PC-3 (cell line): ENCODE measurements at regions not wholly inside any gene's neighbourhood (a gene's known extent, or its start where the extent isn't known, plus 50 kb on each side); places are given as distances from the start of the nearest gene placed in this dataset.

Experiments
- ATAC-seq: fragments of 200-7000 bp; cut with Tn5 transposase; 2 replicates; pipeline ENCODE4 v1.9.1; 2020; ENCODE audit warnings: mild to moderate bottlenecking, moderate library complexity
- BruUV-seq: library from RNA; stranded (reverse); fragments of 400-500 nt; replicated peaks from 2 replicates; lab custom pipeline; 2021; lab: Mats Ljungman, UMichigan
- CTCF ChIA-PET: fragments of 300-600 bp; sonication (Branson Sonifier 250); formaldehyde crosslinking; loops from one replicate; lab custom pipeline; 2022; ENCODE audit warnings: antibody characterized with exemption; lab: Charles Lee
- POLR2A ChIA-PET: fragments of 300-600 bp; sonication (Branson Sonifier 250); formaldehyde crosslinking; loops from one replicate; lab custom pipeline; 2022; ENCODE audit warnings: antibody characterized with exemption; ENCODE audit not compliant: unreplicated experiment; lab: Charles Lee
- DNase-seq: peaks from one replicate; pipeline ENCODE4 v3.0.0-alpha.2; 2015
- H2AFZ ChIP-seq: fragments of 300-600 bp; sonication (generic); 2 replicates; pipeline ENCODE4 v1.6.0; 2016; ENCODE audit warnings: antibody characterized with exemption, low read length
- H3F3A ChIP-seq: fragments of 300-600 bp; sonication (generic); one replicate; pipeline ENCODE4 v1.6.0; 2017; ENCODE audit warnings: antibody characterized with exemption, low read length, control low read depth, mild to moderate bottlenecking; ENCODE audit not compliant: unreplicated experiment
- H3K27ac ChIP-seq: fragments of 300-600 bp; sonication (generic); 2 replicates; pipeline ENCODE4 v1.5.1; 2016; ENCODE audit warnings: mild to moderate bottlenecking, low read length
- H3K27me3 ChIP-seq: fragments of 300-600 bp; sonication (generic); 2 replicates; pipeline ENCODE4 v1.6.1; 2016; ENCODE audit warnings: low read length, mixed read lengths
- H3K36me3 ChIP-seq: fragments of 300-600 bp; sonication (generic); 2 replicates; pipeline ENCODE4 v1.6.1; 2016; ENCODE audit warnings: low read depth, mixed run types, low read length, mixed read lengths
- H3K4me1 ChIP-seq: fragments of 300-600 bp; sonication (generic); 2 replicates; pipeline ENCODE4 v1.5.1; 2016; ENCODE audit warnings: low read length; ENCODE audit not compliant: insufficient read depth
- H3K4me2 ChIP-seq: fragments of 300-600 bp; sonication (generic); 2 replicates; pipeline ENCODE4 v1.6.0; 2016; ENCODE audit warnings: low read length
- H3K4me3 ChIP-seq: fragments of 300-600 bp; sonication (generic); 2 replicates; pipeline ENCODE4 v1.5.1; 2016; ENCODE audit warnings: mild to moderate bottlenecking, low read length, mixed read lengths
- H3K79me2 ChIP-seq: fragments of 300-600 bp; sonication (generic); 2 replicates; pipeline ENCODE4 v1.6.1; 2017; ENCODE audit warnings: low read length, mixed read lengths
- H3K9ac ChIP-seq: fragments of 300-600 bp; sonication (generic); 2 replicates; pipeline ENCODE4 v1.6.0; 2016; ENCODE audit warnings: mild to moderate bottlenecking, low read length
- H3K9me2 ChIP-seq: fragments of 300-600 bp; sonication (generic); replicated peaks from 2 replicates; pipeline ENCODE4 v1.6.1; 2016; ENCODE audit warnings: mixed run types, low read length, mixed read lengths
- H3K9me3 ChIP-seq: fragments of 300-600 bp; sonication (generic); 2 replicates; pipeline ENCODE4 v1.6.1; 2016; ENCODE audit warnings: low read length, mixed read lengths
- H4K20me1 ChIP-seq: fragments of 300-600 bp; sonication (generic); 2 replicates; pipeline ENCODE4 v1.6.1; 2016; ENCODE audit warnings: low read length, mixed read lengths
- EZH2 ChIP-seq: fragments of 300-600 bp; sonication (generic); IDR thresholded peaks from one replicate; pipeline ENCODE4 v1.6.1; 2017; ENCODE audit warnings: antibody characterized with exemption, mild to moderate bottlenecking, low read length; ENCODE audit not compliant: unreplicated experiment
- EZH2phosphoT487 ChIP-seq: fragments of 300-600 bp; sonication (generic); IDR thresholded peaks from 2 replicates; pipeline ENCODE4 v1.6.1; 2018; ENCODE audit warnings: mild to moderate bottlenecking, antibody characterized with exemption, low read length, borderline replicate concordance
- intact Hi-C: fragments of 100-400 bp; cut with micrococcal nuclease; formaldehyde crosslinking; loops from 2 replicates; pipeline ENCODE4 v1.9.0; 2023
- TF ChIP-seq, protein P1 (sequence below): fragments of 300-600 bp; sonication (generic); conservative IDR thresholded peaks from 2 replicates; pipeline ENCODE4 v1.5.1; 2017; ENCODE audit warnings: antibody characterized with exemption, low read depth, mild to moderate bottlenecking, low read length

DNA sequence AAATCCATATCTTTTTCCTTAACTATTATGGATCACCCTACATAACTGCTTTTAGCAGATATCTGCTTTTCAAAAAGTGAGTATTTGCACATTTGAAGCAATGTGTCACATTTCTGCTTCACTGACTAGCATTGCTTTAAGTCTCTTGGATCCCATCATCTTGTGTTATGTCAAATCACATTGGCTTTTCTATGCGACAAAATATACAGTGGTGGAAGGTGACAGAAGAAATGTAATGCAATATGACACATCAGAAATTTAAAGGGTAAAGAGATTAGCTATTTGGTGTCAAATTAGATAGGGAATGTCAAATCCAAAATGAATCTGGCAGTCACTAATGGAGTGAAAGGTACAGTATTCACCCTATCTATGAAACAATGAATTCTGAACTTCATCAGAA, 1282.1 kb upstream of the PCDH20 start:
- BruUV-seq, result no TSS peak
- TF ChIP-seq, protein P1, sequence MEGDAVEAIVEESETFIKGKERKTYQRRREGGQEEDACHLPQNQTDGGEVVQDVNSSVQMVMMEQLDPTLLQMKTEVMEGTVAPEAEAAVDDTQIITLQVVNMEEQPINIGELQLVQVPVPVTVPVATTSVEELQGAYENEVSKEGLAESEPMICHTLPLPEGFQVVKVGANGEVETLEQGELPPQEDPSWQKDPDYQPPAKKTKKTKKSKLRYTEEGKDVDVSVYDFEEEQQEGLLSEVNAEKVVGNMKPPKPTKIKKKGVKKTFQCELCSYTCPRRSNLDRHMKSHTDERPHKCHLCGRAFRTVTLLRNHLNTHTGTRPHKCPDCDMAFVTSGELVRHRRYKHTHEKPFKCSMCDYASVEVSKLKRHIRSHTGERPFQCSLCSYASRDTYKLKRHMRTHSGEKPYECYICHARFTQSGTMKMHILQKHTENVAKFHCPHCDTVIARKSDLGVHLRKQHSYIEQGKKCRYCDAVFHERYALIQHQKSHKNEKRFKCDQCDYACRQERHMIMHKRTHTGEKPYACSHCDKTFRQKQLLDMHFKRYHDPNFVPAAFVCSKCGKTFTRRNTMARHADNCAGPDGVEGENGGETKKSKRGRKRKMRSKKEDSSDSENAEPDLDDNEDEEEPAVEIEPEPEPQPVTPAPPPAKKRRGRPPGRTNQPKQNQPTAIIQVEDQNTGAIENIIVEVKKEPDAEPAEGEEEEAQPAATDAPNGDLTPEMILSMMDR, result no peak
- TF ChIP-seq EZH2 (no peak), EZH2phosphoT487 (no peak)
- Histone ChIP-seq H4K20me1 (no peaks in the 10 kb centered on the region), H3K9me3 (no peaks in the 10 kb centered on the region), H3K27ac (no peak overlapping the region), H3K79me2 (no peaks in the 10 kb centered on the region), H3F3A (no peaks in the 10 kb centered on the region), H2AFZ (no peak overlapping the region), H3K9me2 (no peaks in the 10 kb centered on the region), H3K9ac (no peak overlapping the region), H3K4me2 (no peak overlapping the region), H3K4me1 (no peaks in the 10 kb centered on the region), H3K27me3 (no peaks in the 10 kb centered on the region), H3K4me3 (no peak overlapping the region), H3K36me3 (no peaks in the 10 kb centered on the region)
- ChIA-PET CTCF (no interaction called here), POLR2A (no interaction called here)
- no peak for ATAC-seq
- intact Hi-C loops, result no loop called here
- DNase-seq, result no peak

DNA sequence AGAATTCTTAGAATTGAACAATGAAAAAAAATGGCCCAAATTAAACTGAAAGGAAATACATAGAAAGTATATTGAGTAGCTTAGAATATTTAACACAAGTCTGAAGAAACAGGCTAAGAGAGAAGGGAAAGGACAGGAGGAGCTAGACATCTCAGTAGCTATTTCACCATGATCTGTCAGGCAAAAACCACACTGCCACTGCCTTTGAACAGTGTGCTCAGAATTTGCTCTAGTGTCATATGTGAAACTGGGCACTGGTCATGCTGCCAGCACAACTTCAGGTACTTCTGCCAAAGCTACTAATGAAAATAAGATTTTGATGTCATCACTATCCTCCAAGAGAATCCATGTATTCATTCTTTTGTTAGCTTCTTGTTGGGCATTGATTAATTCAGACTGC, 1280.8 kb upstream of the PCDH20 start:
- Histone ChIP-seq H3K9me3 (no peaks in the 10 kb centered on the region), H3K79me2 (no peaks in the 10 kb centered on the region), H2AFZ (no peak overlapping the region), H3K9me2 (no peaks in the 10 kb centered on the region), H3K27ac (no peak overlapping the region), H3F3A (no peaks in the 10 kb centered on the region), H4K20me1 (no peaks in the 10 kb centered on the region), H3K36me3 (no peaks in the 10 kb centered on the region), H3K9ac (no peak overlapping the region), H3K4me1 (no peaks in the 10 kb centered on the region), H3K4me2 (no peak overlapping the region), H3K27me3 (no peaks in the 10 kb centered on the region), H3K4me3 (no peak overlapping the region)
- TF ChIP-seq EZH2phosphoT487 (no peak), EZH2 (no peak)
- TF ChIP-seq, protein P1, result no peak
- BruUV-seq, result no TSS peak
- intact Hi-C loops, result no loop called here
- CTCF ChIA-PET, result no interaction called here
- POLR2A ChIA-PET, result no interaction called here
- DNase-seq (no peak), ATAC-seq (no peak)

DNA sequence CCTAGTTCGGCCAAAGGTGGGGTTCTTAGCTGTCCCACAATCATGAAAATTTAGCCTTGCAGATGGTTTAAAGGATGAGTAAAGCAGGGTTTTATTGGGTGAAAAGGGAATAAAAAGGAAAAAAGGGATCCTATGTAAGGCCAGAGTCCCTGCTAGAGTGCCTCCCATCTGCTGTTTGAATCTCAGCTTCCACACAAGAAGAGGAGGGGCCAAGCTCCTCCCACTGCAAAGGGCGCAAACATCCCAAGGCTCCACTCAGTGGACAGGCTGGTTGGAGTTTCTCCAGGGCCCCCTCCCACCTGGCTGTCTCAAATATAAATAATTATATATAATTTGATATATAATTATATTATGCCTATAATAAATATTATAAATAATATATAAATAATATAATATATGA, 1272.1 kb upstream of the PCDH20 start:
- no peaks in the 10 kb centered on the region for H4K20me1 ChIP-seq
- H3F3A ChIP-seq, result no peaks in the 10 kb centered on the region
- intact Hi-C loops, result no loop called here
- H3K9me2 ChIP-seq, result no peaks in the 10 kb centered on the region
- no peaks in the 10 kb centered on the region for H3K9me3 ChIP-seq
- no peak overlapping the region for H3K4me2 ChIP-seq
- no peak overlapping the region for H3K4me3 ChIP-seq
- H3K9ac ChIP-seq, result no peak overlapping the region
- ATAC-seq (no peak), DNase-seq (no peak)
- peaks cover 11% of the 10 kb centered on the region for H3K4me1 ChIP-seq
- no peak overlapping the region for H2AFZ ChIP-seq
- H3K79me2 ChIP-seq, result no peaks in the 10 kb centered on the region
- BruUV-seq, result no TSS peak
- H3K36me3 ChIP-seq, result no peaks in the 10 kb centered on the region
- ChIA-PET POLR2A (no interaction called here), CTCF (no interaction called here)
- no peak for TF ChIP-seq EZH2
- TF ChIP-seq EZH2phosphoT487, result no peak
- TF ChIP-seq, protein P1, result no peak
- no peak overlapping the region for H3K27ac ChIP-seq
- H3K27me3 ChIP-seq, result no peaks in the 10 kb centered on the region
